AG10803 (cell line): ENCODE measurements at regions not wholly inside any gene's neighbourhood (a gene's known extent, or its start where the extent isn't known, plus 50 kb on each side); places are given as distances from the start of the nearest gene placed in this dataset.

Source experiments
- DNase-seq: peaks from one replicate; pipeline ENCODE4 v3.0.0; 2010; ENCODE audit warnings: low read depth
- H3K4me3 ChIP-seq: 2 replicates; pipeline ENCODE4 v1.5.1; 2011; ENCODE audit warnings: mild to moderate bottlenecking, low read length, control low read depth
- TF ChIP-seq, protein P1 (sequence below): conservative IDR thresholded peaks from 2 replicates; pipeline ENCODE4 v1.5.1; 2011; ENCODE audit warnings: mild to moderate bottlenecking, low read length, control low read depth, inconsistent platforms

DNA sequence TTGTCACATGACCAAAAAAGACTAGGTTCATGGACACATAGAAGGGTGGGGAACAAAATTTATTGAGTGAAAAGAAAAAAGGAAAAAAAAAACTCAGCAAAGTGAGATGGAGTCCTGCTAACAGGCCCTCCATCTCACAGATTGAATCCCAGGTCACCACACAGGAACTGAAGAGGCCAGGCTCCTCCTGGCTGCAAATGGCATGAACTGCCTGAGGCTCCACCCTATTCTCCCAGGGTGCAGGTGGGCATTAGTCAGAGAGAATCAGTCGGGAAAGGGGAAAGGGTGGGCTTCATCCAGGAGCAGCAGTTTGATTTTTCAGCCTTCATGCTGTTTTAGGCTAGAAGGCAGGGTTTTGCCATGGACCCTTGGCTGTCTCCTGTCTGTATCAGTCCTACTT, 128.5 kb upstream of the GRID2 start:
- DNase-seq, result no peak
- TF ChIP-seq, protein P1, sequence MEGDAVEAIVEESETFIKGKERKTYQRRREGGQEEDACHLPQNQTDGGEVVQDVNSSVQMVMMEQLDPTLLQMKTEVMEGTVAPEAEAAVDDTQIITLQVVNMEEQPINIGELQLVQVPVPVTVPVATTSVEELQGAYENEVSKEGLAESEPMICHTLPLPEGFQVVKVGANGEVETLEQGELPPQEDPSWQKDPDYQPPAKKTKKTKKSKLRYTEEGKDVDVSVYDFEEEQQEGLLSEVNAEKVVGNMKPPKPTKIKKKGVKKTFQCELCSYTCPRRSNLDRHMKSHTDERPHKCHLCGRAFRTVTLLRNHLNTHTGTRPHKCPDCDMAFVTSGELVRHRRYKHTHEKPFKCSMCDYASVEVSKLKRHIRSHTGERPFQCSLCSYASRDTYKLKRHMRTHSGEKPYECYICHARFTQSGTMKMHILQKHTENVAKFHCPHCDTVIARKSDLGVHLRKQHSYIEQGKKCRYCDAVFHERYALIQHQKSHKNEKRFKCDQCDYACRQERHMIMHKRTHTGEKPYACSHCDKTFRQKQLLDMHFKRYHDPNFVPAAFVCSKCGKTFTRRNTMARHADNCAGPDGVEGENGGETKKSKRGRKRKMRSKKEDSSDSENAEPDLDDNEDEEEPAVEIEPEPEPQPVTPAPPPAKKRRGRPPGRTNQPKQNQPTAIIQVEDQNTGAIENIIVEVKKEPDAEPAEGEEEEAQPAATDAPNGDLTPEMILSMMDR, result no peak
- no peak overlapping the region for H3K4me3 ChIP-seq

DNA sequence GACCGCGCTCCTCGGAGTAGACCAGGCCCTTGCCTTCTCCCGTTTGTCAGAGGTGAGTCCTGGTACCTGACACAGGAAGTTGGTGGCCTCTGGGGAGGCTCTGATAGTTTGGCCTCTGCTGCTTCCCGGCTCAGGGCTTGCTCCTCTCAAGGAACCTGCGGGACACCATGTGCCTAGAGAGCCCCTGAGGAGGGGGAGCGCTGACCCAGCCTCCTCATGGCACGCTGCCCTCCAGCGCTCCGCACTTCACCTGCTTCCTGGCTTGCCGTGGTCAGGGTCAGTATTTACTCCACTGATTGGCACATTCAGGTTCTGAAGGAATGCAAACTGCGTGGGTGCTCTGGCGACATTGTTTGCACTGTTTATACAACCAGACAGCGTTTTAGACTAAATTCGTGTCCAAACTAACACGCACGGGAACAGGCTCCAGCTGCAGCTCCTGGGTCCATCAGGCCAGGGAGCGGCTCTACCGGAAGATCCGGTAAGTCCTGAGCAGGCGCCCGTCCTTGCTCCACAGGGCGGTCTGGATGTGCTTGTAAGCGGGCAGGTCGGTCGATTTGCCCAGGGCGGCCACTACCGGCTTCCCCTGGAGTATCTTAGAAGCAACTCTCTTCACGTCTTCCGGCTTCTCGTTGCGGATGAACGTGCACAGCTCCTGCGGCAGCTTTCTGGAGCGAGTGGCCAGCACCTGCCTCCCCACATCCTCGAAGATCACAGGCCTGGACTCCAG, 121.6 kb upstream of the GRID2 start:
- H3K4me3 ChIP-seq, result no peak overlapping the region
- TF ChIP-seq, protein P1, result no peak
- DNase-seq, result no peak

DNA sequence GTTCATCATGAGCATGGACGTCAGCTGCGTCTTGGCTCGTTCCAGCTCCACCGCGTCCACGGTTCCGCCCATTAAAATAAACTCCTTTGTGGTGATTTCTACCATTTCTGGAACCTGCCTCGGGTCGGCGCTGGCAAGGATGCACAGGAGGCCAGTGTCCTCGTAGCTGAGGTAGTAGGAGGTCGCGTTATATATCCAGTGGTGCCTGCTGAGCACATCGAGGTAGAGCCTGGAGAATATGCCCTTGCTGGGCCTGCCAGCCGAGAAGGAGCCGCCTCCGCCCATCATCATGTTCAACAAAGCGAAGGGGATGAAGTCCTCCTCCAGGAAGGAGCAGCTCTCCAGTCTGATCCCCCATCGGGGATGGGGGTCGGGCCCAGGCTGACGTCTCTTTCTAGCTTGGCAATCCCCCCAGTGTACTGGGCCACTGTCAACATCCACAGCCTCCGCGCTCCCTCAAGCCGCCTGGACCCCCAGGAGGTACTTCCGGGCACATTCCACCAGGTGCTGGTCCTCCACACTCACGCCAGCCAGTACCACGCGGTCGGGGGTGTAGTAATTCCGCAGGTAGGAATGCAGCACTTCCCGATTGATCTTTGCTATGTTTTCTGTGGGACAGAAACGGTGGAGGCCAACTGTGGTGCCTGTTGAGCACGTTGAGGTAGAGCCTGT, 120.9 kb upstream of the GRID2 start:
- no peak overlapping the region for H3K4me3 ChIP-seq
- no peak for DNase-seq
- TF ChIP-seq, protein P1, result no peak

DNA sequence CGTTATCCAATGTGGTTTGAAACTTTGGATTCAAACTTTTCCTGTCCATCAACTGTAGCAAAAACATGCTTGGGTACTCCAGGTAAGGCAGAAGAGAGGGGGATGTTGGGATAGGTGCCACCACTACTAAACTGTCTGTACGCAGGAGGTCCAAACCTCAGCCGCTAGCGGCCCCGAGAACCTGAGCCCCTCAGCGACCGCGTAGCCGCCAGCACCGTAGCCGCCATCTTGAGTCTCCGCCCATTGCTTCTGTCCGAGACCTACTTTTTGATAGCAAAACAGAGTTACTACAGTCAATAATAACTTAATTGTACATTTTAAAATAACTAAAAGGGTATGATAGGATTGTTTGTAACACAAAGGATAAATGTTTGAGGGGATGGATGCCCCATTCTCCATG, 119.9 kb upstream of the GRID2 start:
- no peak overlapping the region for H3K4me3 ChIP-seq
- DNase-seq, result no peak
- TF ChIP-seq, protein P1, result no peak

DNA sequence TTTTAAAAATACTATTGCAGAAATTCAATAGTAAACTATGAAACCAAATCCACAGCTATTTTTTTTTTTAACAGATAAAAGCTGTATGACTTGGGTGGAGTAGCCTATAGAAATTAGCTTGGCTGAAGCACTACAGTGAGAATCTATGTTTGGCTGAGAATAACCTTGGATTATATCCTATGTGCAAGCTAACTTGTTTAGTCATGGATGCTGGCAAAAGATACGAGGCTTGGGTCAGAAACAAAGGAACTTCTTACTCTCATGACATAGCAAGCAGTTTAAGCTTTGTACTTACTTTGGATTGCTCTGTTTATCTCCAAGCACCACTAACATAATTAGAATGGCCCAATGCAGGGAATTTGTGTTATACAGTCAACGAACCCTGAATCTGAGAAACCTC, 119.2 kb upstream of the GRID2 start:
- TF ChIP-seq, protein P1, result no peak
- no peak for DNase-seq
- no peak overlapping the region for H3K4me3 ChIP-seq

DNA sequence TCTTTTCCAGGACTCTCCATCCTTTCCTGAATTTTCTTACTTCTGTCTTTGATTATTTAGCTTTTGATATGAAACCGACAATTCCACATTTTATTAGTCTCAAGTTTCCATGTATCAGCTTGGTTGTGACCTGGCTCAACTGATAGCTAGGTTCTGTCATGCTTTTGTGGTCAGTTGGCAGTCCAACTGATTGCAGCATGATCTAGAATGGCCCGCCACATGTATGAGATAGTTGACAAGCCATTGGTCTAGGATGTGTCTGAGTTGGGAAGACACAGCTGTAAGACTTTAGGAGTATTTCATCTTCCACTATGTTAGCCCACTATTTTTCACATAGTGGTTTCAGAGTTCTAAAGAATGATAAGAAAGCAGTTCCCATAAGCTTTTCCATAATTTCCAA, 117.5 kb upstream of the GRID2 start:
- no peak for DNase-seq
- H3K4me3 ChIP-seq, result no peak overlapping the region
- TF ChIP-seq, protein P1, result no peak

DNA sequence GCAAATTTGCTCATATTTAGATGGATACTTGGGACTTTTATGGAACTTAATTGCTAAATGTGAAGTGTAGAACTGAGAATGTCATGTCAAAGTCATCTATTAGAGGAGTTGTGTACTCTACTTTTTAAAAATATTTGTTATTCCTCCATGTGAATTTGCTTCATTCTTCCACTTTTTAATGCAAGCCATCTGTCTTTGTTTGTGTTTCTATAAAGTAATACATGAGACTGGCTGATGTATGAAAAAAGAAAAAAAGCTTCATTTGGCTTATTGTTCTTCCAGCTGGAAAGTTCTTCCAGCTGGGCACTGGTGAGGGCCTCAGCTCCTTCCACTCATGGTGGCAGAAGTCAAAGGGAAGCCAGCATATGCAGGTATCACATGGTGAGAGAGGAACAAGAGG, 114.6 kb upstream of the GRID2 start:
- TF ChIP-seq, protein P1, result no peak
- no peak overlapping the region for H3K4me3 ChIP-seq
- DNase-seq, result no peak
